HEK293T (cell line): ENCODE measurements at regions not wholly inside any gene's neighbourhood (a gene's known extent, or its start where the extent isn't known, plus 50 kb on each side); places are given as distances from the start of the nearest gene placed in this dataset.

Experiments used
- CTBP1 ChIP-seq: fragments of 450-650 bp; IDR thresholded peaks from 2 replicates; pipeline ENCODE4 v1.6.1; 2016; ENCODE audit warnings: borderline replicate concordance
- FOXA1 ChIP-seq: fragments of 450-650 bp; IDR thresholded peaks from 2 replicates; pipeline ENCODE4 v1.6.1; 2016; ENCODE audit warnings: mild to moderate bottlenecking
- FOXM1 ChIP-seq: fragments of 450-650 bp; IDR thresholded peaks from 2 replicates; pipeline ENCODE4 v1.6.1; 2017; ENCODE audit warnings: mild to moderate bottlenecking, borderline replicate concordance
- L3MBTL2 ChIP-seq: fragments of 450-650 bp; conservative IDR thresholded peaks from 2 replicates; pipeline ENCODE4 v1.6.1; 2016; ENCODE audit warnings: mild to moderate bottlenecking
- NFRKB ChIP-seq: fragments of 450-650 bp; IDR thresholded peaks from 2 replicates; pipeline ENCODE4 v1.6.1; 2016; ENCODE audit warnings: mild to moderate bottlenecking, moderate library complexity
- SP1 ChIP-seq: fragments of 450-650 bp; IDR thresholded peaks from 2 replicates; pipeline ENCODE4 v1.6.1; 2017
- SUZ12 ChIP-seq: fragments of 450-650 bp; IDR thresholded peaks from 2 replicates; pipeline ENCODE4 v1.6.1; 2016; ENCODE audit warnings: mild to moderate bottlenecking
- ZNF384 ChIP-seq: fragments of 450-650 bp; IDR thresholded peaks from 2 replicates; pipeline ENCODE4 v1.6.1; 2016

DNA sequence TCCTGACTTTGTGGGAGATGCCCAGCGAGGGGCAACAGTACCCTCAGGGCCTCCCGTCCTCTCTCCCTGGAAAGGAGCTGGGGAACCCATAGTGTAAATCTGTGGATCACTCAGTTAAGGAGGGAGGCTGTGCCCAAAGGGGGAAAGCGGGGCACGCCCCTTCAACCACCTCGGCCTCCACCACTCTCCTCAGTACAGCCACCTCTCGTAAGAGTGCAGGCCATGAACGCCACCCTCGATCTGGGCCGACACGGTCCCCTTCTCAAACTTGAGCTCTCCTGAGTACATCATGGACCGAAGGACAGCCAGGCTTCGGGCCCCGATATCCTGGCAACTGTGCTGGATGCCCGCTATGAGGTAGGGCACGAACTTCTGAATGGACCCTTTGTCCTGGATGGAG is 221.8 kb upstream of the ATP6AP2 start:
- TF ChIP-seq L3MBTL2, result no peak
- TF ChIP-seq FOXM1, result no peak
- TF ChIP-seq SP1, result no peak
- TF ChIP-seq SUZ12, result no peak
- TF ChIP-seq NFRKB, result no peak
- no peak for TF ChIP-seq FOXA1
- no peak for TF ChIP-seq CTBP1
- TF ChIP-seq ZNF384, result no peak
